Upper lobe of left lung (tissue), 6 donors: ENCODE measurements at regions not wholly inside any gene's neighbourhood (a gene's known extent, or its start where the extent isn't known, plus 50 kb on each side); places are given as distances from the start of the nearest gene placed in this dataset.
A peak's percentile ranks its signal among the peaks of the same experiment; 100 is the strongest.

ENCODE experiments used
- ATAC-seq, 2 donors: fragments of 200-7000 bp; cut with Tn5 transposase; one replicate each; pipeline ENCODE4 v1.9.1; 2022; ENCODE audit warnings: mild to moderate bottlenecking in 2 of 2, moderate library complexity in 2 of 2; ENCODE audit not compliant: low FRiP score in 2 of 2
- DNase-seq, 2 donors: peaks; one replicate each; pipeline ENCODE4 v3.0.0-alpha.2; 2019 to 2020
- H3K27ac ChIP-seq, 4 donors: fragments of 200-600 bp; sonication (generic); one replicate each; pipeline ENCODE4 v1.5.1; 2016 to 2019
- H3K27me3 ChIP-seq, 4 donors: fragments of 200-600 bp; sonication (generic); one replicate each; pipeline ENCODE4 v1.5.1; 2017 to 2019
- H3K36me3 ChIP-seq, 4 donors: fragments of 200-600 bp; sonication (generic); one replicate each; pipeline ENCODE4 v1.5.1; 2016 to 2019
- H3K4me1 ChIP-seq, 4 donors: fragments of 200-600 bp; sonication (generic); one replicate each; pipeline ENCODE4 v1.5.1; 2018 to 2019
- H3K4me3 ChIP-seq, 4 donors: fragments of 200-600 bp; sonication (generic); one replicate each; pipeline ENCODE4 v1.5.1; 2017 to 2019; ENCODE audit warnings: mild to moderate bottlenecking in 2 of 4, moderate library complexity in 1 of 4
- H3K9me3 ChIP-seq, 4 donors: fragments of 200-600 bp; sonication (generic); one replicate each; pipeline ENCODE4 v1.5.1; 2018 to 2019
- EP300 ChIP-seq, 4 donors: sonication (generic); formaldehyde crosslinking; IDR thresholded peaks; one replicate each; pipeline ENCODE4 v1.5.1; 2017; ENCODE audit warnings: antibody characterized with exemption in 4 of 4, control low read depth in 2 of 4
- POLR2A ChIP-seq, 4 donors: fragments of 450-650 bp; IDR thresholded peaks; one replicate each; pipeline ENCODE4 v1.5.1; 2016 to 2017; ENCODE audit warnings: antibody characterized with exemption in 4 of 4, mild to moderate bottlenecking in 2 of 4
- POLR2AphosphoS5 ChIP-seq, 2 donors: sonication (generic); formaldehyde crosslinking; IDR thresholded peaks; one replicate each; pipeline ENCODE4 v1.5.1; 2017; ENCODE audit warnings: antibody characterized with exemption in 2 of 2
- WGBS, 2 donors: methylation state at CpG; one replicate each; pipeline ENCODE4 v1.1.5; 2017 to 2018; 5-methylcytosine and 5-hydroxymethylcytosine counted together
- TF ChIP-seq, protein P1 (sequence below), 6 experiments: fragments of 450-650 bp in 4 of 6; fragments of 200-600 bp in 2 of 6; sonication (generic) in 2 of 6; IDR thresholded peaks; one replicate each; pipeline ENCODE4 v1.5.1; 2016 to 2019; ENCODE audit warnings: antibody characterized with exemption in 6 of 6
- donor health status: DM: no; HTN: no; CAD: no; lungs with moderate emphysema.
- donor health status: DM: no; HTN: yes; CAD: no; lungs with severe emphysema.

DNA sequence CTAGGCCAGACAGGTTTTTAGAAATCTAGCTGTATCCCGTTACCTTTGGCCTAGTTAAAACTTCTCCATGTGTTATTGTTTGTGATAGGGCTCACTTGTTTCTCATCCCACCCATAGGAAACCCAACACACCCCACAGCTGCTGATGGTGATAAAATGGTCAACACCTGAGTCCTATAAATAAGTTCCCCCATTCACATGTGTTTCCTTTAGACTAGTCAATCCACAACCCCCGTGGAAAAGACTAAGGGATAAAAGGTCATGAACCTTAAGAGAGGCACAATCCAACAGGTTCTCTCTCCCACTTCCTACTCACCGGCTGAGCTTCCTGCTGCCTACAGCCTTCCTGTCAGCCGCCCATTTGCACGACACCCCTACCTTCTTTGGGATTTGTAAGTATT lies 768.4 kb downstream of the JRKL start:
- WGBS, 2 donors: 45 to 67% methylated on average over 5 of the region's 5 CpGs
- Histone ChIP-seq H3K36me3 (no peaks in the 10 kb centered on the region), H3K27ac (no peak overlapping the region), H3K4me3 (no peak overlapping the region), H3K27me3 (no peaks in the 10 kb centered on the region), H3K9me3 (no peaks in the 10 kb centered on the region), H3K4me1 (no peaks in the 10 kb centered on the region)
- TF ChIP-seq POLR2AphosphoS5 (IDR thresholded peaks at IDR 0.05) (no peak), EP300 (IDR thresholded peaks at IDR 0.05) (no peak), POLR2A (IDR thresholded peaks at IDR 0.05) (no peak)
- TF ChIP-seq, protein P1, sequence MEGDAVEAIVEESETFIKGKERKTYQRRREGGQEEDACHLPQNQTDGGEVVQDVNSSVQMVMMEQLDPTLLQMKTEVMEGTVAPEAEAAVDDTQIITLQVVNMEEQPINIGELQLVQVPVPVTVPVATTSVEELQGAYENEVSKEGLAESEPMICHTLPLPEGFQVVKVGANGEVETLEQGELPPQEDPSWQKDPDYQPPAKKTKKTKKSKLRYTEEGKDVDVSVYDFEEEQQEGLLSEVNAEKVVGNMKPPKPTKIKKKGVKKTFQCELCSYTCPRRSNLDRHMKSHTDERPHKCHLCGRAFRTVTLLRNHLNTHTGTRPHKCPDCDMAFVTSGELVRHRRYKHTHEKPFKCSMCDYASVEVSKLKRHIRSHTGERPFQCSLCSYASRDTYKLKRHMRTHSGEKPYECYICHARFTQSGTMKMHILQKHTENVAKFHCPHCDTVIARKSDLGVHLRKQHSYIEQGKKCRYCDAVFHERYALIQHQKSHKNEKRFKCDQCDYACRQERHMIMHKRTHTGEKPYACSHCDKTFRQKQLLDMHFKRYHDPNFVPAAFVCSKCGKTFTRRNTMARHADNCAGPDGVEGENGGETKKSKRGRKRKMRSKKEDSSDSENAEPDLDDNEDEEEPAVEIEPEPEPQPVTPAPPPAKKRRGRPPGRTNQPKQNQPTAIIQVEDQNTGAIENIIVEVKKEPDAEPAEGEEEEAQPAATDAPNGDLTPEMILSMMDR (IDR thresholded peaks at IDR 0.05): no peak
- ATAC-seq (no peak), DNase-seq (no peak)

DNA sequence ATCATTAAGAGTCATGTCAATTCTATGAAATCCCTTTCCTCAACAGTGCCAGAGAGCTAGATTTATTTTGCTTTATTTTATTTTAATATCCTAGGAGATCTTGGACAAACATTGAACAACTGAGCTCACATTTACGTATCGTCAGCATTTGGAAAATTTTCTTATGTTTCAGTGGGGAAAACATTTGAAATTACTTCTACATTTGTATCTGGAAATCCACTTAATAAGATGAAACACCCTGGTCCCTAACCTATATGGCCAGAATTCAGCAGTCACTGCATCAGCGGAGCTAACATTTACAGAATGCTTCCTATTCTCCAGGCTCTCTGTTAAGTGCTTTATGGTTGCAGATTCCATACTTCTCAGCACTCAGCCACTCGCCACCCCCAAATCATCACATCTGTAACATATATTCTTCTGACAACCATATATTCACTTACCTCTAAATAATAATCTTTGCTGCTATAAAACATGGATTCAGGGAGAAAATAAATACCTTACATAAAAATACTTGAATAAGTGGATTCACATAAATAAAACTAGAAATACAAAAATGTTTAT lies 773.9 kb downstream of the JRKL start:
- Histone ChIP-seq H3K4me3 (no peak overlapping the region), H3K27me3 (no peaks in the 10 kb centered on the region), H3K4me1 (no peaks in the 10 kb centered on the region), H3K27ac (no peak overlapping the region), H3K9me3 (no peaks in the 10 kb centered on the region), H3K36me3 (no peaks in the 10 kb centered on the region)
- 82 to 83% methylated on average over 4 of the region's 4 CpGs for WGBS, 2 donors
- TF ChIP-seq POLR2A (IDR thresholded peaks at IDR 0.05) (no peak), EP300 (IDR thresholded peaks at IDR 0.05) (no peak), POLR2AphosphoS5 (IDR thresholded peaks at IDR 0.05) (no peak)
- TF ChIP-seq, protein P1 (IDR thresholded peaks at IDR 0.05): no peak
- ATAC-seq (no peak), DNase-seq (no peak)

DNA sequence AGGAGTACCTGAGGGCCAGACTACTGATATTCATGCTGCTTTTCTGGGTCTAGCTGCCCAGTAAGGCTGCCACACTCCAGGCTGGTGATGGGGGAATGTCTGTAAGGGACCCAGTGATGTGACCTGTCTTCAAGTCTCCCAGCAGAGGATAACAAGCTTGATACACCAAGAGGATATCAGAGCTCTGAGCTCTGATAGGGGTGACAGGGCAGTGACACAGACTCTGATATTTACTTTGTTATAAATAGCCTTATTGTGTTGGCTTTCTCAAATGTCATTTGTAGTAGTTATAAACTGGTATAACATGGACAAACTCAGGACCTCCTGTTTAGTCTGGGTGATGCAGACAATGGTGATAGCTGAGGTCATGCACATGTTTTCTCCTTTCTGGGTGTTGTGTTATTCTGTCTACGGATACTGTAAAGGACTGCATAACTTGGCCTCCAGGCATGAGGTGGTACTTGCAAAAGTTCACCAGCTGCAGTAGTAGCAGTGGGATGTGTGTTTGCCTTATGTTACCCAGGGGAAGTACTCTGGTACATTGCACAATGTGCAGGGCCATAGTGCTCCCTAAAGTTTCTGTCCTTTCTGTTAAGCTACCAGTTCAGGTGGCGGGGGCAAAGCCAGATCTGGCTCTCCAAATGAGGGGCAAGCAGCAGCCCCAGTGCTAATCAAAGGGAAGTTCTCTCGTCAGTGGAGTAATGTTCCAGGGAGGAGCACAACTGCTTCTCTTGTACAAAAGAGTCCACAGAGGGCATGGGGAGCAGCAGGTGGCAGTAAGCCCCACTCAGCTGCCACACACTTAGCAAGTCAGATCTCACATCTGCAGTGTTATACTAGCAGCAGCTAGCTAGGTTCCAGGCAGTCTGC lies 812.2 kb downstream of the JRKL start:
- 62 to 85% methylated on average over 2 to 3 of the region's 3 CpGs for WGBS, 2 donors
- no peaks in the 10 kb centered on the region for H3K4me1 ChIP-seq
- peaks cover 0 to 7% (median 0%) of the 10 kb centered on the region in 4 donors for H3K9me3 ChIP-seq
- H3K36me3 ChIP-seq: no peaks in the 10 kb centered on the region
- ATAC-seq: peak; percentile 21 to 43
- H3K4me3 ChIP-seq: no peak overlapping the region
- no peaks in the 10 kb centered on the region for H3K27me3 ChIP-seq
- no peak for DNase-seq
- TF ChIP-seq, protein P1 (IDR thresholded peaks at IDR 0.05): no peak
- TF ChIP-seq POLR2AphosphoS5 (IDR thresholded peaks at IDR 0.05) (no peak), POLR2A (IDR thresholded peaks at IDR 0.05) (no peak), EP300 (IDR thresholded peaks at IDR 0.05) (no peak)
- no peak overlapping the region for H3K27ac ChIP-seq

DNA sequence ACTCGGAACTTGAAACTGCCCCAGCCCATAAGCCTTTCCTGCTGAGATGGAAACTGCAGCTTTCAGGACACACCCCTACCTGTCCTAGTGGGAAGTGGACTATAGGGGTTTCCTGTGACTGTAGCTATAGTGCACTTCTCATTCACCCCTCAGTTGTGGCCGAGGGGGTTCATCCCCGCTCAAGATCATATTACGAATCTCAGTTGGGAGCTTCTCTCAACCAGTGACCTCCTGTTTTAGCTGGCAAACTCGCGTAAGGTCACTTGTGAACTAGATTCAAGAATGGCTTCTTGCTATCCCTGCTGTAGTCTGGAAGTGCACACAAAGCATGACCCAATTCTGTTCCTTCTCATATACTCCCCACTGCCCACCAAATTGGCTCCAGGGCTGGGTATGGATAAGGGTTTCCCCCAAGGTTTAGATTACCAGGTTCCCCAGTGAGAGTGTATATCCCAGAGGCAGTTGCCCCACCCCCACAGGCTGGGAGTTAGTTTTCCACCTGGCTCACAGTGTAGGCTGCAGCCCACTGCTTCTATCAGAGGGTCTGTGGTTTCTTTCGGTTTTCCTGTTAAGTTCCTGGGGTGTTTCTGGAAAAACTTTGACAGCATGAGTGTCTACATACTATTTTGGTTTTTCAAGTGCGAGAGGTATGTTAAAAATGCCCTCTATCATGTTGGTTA lies 812.9 kb downstream of the JRKL start:
- ATAC-seq: peak in 1 of 2 donors; percentile 34
- WGBS, 2 donors: 66 to 73% methylated on average over 5 to 8 of the region's 8 CpGs

More for the DNA sequence above, 812.9 kb downstream of the JRKL start:
- no peak overlapping the region for H3K27ac ChIP-seq
- H3K4me3 ChIP-seq: no peak overlapping the region
- H3K4me1 ChIP-seq: no peaks in the 10 kb centered on the region
- H3K9me3 ChIP-seq: peaks cover 0 to 7% (median 0%) of the 10 kb centered on the region in 4 donors
- no peaks in the 10 kb centered on the region for H3K27me3 ChIP-seq
- TF ChIP-seq POLR2AphosphoS5 (IDR thresholded peaks at IDR 0.05): no peak
- no peak for TF ChIP-seq POLR2A (IDR thresholded peaks at IDR 0.05)
- TF ChIP-seq EP300 (IDR thresholded peaks at IDR 0.05): no peak
- TF ChIP-seq, protein P1 (IDR thresholded peaks at IDR 0.05): no peak
- DNase-seq: no peak
- no peaks in the 10 kb centered on the region for H3K36me3 ChIP-seq
